Embryonic facial prominence (tissue), 1 donor: ENCODE measurements at regions not wholly inside any gene's neighbourhood (a gene's known extent, or its start where the extent isn't known, plus 50 kb on each side); places are given as distances from the start of the nearest gene placed in this dataset.

ENCODE experiments used
- DNase-seq: peaks from one replicate; pipeline ENCODE4 v3.0.0-alpha.2; 2016; ENCODE audit errors: extremely low spot score

DNA sequence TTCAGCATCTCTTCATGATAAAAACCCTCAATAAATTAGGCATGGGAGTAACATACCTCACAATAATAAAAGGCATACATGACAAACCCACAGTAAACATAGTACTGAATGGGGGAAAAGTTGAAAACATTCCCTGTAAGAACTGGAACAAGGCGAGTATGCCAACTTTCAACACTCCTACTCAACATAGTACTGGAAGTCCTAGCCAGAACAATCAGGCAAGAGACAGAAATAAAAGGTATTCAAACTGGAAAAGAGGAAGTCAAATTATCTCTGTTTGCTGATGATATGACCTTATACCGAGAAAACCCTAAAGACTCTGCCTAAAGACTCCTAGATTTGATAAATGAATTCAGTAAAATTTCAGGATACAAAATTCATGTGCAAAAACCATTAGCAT is 167.6 kb downstream of the TMEM38B start:
- DNase-seq: no peak

DNA sequence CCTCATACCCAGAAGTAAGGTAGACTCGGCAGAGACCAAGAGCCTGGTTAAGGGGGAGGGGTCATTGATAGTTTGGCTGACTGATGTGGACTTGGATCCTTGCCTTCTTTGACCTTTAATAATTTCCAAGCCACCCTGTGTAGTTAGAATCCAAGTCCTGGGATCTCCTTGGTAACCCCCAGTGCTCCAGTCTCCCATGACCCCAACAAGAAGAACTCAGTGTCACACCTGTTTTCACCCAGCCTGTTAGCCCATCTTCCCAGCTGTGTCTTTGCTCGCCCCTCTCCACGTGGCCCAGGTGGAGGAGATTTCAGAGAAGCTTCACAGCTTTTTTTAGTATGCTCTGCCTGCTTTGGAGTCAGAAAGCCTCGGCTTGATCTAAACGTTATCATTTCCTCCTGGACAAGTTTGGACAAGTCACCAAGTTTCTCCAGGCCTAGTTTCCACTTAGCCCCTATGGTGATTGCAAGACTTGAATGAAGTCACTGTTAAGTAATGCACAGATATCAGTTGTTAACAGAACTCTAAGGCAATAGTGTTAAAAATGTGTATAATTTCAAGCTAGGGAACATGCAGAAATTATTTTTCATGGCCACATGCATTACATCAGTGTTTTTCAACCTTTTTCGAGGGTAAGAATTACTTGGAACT is 170.0 kb downstream of the TMEM38B start:
- DNase-seq: no peak

DNA sequence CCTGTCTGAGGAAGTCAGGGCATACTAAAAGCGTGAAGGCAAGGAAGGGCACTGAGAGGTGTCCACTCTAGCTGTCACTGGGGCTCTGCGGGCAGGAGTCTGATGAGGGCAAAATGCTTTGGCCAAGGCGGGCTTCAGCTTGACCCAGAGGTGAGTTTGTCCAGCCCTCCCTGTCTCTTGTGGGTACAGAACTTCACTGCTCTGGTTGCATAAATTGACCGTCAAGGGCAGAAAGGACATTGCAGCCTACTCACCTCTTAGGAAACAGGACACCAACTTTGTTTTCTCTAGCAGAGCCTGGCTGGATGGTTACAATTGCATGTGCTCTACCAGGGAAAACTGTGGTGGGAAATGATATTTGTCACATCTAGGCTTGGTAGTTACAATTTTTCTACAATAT is 170.9 kb downstream of the TMEM38B start:
- no peak for DNase-seq

DNA sequence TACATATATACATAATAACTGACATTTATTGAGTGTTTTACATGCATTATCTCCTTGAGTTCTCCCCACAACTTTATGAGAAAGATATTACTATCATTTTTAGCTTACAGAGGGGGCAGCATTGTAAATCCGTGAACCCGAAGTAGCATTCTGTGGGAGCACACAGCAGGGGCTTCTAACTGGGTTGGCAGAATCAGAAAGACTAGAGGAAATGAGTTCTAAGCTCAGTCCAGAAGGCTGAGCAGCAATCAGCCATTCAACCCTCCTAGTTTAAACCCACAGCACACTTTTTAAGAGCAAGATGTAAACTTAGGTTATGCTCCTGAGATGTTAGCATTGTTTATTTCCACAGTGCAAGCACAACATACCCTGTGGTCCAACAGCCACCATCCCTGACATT is 177.2 kb downstream of the TMEM38B start:
- no peak for DNase-seq

DNA sequence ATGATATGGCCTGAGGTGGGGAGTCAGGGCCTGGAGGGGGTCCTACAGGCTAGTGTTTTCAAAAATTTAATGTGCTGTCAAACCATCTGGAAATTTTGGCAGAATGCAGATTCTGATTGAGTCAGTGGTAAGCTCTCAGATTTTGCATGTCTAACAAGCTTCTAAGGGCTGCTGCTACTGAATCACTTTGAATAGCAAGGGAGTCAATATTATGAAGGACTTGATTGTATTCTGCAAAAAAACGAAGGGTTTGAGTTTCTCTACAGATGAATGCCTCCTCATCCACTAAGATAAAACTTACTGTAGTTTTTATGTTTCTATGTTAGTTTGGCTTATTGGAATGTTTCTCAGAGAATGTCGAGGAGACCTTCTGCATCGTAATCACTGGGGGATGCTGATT is 179.5 kb downstream of the TMEM38B start:
- no peak for DNase-seq

DNA sequence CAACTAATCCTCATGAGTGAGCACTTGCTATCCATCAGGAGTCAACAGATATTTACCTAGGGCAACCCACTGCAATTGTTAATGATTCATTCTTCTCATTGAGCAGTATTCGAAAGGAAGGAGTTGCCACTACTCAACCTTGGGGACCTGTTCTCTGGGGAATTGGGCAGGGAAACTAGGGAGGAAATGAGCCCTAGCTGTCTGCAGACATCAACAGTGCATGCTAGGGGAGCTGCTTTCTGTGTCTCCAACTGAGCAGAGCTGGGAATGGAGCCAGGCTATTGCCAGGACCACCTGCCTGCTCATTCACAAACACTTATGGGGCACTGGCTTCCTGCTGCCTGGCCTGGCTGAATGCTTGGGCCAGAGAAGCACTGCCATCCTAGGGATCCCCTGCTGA is 183.4 kb downstream of the TMEM38B start:
- no peak for DNase-seq

DNA sequence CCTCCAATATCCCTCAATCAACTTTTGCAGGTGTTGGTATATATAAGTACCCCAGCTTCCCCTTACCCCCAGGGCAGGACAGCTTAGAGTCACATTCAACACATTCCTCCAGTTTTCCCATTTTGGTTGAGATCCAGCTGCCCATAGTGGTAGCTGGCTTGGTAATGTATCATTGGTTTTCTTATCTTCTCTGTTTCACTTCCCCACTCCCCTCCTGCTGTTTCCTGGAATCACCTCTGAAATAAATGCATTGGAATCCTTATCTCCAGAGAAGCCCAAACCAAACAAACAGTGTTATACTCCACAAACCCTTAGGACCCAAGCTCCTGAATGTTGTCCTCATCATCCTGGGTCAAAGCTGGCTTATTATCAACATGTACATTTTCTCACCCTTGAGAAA is 184.8 kb downstream of the TMEM38B start:
- no peak for DNase-seq

DNA sequence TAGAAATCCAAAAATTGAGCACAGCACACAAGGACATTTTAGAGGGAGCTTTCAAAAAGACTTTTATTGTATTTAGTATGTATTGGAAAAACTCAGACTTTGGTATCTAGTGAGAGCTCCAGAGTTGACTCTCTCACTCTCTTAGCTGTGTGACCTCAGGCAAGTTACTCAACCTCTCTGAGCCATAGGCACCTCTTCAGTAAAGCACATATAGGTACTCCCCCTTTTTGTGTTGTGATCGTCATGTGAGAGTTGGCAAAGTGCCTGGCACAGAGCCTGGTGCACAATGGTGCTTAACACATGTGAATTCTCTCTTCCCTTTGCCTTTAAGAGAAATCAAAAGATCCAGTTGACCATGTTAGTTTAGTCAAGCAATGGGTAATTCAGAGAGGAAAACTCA is 186.2 kb downstream of the TMEM38B start:
- no peak for DNase-seq

DNA sequence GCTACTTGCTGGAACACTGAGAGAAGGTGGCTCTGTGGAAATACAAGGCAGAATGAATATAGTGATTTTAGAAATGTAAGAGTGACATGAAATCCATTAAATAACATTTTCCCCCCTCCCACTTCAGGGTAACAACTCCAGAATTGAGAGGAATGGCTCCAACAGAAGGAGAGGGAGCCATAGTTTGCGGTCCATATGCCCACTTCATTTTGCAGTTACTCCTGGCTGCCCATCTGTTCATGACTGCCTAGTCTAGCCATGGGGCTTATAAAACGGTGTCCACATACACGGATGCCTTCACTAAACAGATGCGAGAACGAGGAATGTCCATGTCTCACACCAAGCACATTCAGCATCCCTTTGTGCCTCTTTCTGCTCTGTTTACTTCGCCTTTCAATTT is 186.7 kb downstream of the TMEM38B start:
- DNase-seq: no peak

DNA sequence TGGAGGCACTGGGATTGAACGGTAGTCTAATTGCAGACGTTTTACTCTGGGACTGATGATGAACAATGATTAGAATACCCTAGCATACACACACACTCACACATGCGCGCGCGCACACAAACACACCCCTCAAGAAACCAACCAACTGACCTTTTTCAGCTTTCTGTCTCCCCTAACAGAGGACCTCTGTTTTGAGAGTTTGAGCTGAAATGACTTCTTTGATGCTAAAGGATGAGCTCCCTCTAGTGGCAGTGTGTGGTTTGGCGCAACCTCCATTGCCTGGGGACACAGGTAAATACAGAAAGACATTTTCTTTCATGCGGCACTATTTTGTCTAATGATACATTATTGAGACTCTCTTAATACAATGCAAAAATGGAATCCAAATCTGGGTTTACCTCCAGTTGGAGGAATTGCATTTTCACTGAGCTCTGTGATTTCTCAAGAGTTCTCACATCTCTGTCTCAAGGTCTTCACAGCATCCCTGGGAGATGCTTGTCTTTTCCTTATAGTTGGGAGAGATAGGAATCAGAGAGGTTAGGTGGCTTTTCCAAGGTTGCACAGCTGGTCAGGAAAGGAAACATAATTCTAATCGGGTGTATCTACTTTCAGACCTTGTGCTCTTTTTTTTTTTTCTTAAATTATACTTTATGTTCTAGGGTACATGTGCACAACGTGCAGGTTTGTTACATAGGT is 187.5 kb downstream of the TMEM38B start:
- DNase-seq: no peak

DNA sequence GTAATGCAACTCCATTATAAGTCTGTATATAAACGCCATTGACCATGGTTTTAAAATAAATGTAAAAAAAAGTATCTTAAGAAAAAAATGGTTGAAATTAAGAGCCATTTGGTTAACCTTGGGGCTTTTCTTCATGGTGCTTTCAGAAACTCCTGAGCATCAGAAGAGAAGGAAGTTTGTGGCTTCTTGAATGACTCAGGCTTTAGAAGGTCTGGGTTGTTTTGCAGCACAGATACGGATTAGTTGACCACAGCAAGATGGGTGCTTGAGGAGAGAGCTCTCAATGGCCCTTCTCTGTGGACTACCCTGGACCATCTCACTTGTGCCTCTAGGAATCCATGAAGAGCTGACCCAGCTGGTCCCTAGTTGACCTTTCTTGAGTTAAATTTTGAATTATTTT is 189.5 kb downstream of the TMEM38B start:
- DNase-seq: no peak

DNA sequence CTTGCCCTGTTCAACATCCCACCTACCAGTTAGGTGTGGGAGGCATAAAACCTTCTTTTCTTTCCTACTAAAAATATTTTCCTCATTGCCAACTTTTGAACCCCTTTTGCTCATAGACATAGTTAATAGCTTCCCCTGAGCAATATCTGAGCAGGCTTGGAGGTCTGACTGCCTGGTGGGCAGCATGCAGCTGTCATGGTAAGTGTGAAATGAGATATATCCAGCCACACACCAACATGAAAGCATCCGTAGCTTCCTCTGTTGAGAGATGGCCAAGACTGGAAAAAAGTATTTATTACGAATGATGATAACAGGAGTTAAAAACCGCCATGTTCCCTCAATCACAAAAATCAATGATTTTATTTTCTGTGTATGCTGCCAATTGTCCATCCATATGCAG is 190.1 kb downstream of the TMEM38B start:
- no peak for DNase-seq

DNA sequence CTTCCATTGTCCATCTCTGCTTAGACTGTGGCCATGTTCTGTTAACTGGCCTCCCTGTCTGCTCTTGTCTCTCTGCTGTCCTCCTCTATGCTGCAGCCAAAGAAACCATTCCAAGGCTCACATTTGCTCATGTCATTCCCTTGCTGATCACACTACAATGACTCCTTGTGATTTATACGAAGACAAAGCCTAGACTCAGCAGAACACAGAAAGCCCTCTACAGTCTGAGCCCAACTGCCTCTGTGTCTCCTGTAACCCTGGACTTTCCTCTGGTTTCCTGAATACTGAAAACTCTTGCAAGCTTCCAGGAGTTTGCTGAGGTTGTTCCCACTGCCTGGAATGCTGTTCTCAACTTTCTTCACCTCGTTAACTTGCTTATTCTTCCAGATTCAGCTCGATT is 191.8 kb downstream of the TMEM38B start:
- no peak for DNase-seq

DNA sequence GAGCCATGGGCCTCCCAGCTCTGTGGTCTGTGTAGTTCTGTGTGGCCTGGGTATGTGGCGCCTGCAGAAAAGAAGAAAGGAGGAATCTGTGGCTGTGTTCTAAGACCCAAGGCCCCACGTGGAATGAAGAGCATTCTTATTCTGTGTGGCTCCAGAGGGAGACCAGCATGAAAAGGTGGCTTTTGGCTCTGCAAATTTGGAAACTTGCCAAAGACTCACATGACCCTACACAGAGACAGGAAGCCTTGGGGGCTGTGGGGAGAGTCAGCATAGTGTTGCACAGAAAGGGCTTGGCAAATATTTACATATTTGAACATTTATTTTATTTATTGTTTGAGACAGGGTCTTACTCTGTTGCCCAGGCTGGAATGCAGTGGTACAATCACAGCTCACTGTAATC is 193.3 kb downstream of the TMEM38B start:
- DNase-seq: no peak

DNA sequence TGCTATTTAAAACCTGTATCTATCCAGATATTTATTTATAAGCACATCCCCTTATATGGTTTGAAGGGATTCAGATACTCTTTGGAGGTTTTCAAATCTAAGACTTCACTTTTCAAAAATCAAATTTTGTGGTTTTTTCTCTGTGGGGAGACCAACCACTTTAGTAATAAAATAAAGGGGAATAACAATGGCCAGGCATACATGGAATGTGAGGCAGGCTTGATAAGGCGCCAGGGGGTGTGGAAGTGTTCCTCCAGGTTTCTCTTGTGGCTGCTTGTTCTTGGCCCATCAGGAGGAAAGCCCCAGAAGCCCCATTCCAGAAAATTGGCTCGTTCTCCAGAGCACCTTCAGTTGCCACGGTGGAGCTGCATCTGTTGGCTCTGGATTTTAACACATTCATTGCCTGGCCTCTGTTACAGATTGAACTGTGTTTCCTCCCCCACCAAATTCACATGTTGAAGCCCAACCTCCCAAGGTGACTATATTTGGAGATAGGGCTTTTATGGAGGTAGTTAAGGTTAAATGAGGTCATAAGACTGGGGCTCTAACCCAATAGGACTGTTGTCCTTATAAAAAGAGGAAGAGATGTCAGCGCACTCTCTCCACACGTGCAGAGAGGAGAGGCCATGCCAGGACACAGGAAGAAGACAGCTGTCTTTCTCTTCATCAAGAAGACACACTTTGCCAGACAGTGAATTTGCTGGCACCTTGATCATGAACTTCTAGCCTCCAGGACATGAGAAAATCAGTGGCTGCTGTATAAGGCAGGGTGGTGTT is 195.9 kb downstream of the TMEM38B start:
- no peak for DNase-seq

DNA sequence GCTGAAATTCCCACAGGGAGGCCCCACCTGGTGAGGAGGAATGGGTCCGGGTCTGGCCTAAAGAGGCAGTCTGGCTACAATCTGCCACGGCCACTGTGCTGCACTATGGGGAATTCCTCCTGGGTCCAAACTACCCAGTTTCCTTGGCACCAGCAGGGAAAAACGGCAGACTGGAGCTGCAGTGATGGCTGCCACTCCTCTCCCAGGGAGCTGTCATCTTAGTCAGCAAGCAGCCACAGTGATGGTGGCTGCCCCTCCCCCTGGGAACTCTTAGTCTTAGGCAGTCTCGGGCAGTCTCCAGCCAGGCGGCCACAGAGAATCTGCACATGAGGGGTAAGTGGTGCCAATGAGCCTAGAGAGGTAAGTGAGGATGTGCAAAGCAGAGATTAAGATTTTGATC is 205.8 kb downstream of the TMEM38B start:
- DNase-seq: no peak

DNA sequence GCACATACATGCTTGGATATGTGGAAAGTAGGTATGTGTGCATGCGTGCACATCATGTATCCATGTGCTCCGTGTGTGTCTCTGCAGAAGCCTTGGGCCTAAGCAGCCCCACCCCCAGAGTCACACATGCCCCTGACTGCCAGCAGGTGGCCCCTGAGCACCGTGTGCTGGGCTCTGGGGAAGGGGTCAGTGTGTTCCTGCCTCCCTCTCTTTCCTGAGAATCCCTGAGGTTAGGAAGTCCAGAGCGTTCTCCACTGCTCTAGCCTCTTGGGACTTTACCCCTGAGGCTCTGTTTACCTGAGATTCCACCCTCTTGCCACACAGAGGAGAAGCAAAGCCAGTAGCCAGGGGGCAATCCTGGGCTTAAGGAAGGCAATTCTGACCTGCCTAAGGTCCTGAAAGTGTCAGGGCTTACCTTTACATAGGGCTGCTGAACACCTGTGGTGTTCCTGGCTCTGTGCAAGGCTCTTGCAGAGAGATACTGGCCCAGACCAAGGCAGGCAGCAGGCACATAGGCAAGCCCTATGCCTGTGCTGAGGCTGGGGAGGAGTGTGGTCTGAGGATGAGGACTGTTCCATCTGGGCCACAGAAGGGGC is 207.3 kb downstream of the TMEM38B start:
- no peak for DNase-seq

DNA sequence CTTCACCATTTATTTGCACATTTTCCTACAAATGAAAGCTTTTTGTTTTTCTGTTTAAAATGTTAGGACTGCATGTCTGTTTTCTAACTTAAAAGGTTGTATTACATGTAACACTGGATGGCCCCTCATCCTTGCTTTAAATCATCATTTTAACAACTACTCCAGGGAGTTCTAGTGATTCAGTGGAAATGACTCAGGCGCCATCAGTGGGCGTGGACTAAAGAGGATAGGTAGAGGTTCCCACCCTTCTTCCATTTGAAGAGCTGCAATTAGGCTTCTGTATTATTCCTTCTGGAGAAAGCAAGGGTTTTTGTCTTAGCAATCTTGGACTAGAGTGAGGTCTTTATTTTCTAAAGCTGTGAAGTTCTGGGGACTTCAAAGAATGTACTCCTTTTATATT is 213.7 kb downstream of the TMEM38B start:
- no peak for DNase-seq

DNA sequence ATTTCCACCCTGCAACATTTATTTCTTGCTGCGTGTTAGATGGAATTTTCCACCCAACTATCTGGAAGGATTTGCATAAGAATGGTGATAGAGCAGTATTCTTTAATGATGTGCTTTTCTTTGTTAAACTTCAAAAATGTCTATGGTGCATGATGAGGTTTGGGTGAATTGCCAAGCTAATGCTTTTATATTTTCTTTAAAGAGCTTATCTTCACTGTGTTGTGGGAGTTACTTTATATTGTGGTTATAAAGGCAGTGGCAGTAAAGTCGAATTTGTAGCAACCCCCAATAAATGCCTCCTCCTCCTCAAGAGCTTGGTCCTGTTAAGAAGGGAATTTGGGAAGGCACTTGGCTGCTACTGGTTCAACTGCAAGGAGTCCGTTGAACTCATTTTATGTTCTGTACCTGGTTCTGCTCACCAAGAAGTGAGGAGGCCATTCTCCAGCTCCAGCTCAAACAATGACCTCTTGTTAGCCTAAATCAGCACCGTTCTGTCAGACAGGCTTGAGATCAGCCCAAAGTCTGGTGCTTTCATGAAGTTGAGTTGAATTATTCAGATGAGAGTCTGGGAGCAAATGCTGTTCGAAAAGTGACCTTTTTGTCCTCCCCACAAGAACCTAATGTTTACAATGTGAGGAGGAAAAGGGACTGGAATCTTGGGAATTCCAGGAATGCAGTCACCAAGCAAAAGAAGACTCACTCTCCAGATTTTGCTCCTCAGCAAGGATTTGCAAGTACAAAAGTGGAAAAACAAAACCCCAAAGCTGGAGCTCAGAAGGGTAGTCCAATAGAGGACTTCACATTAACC is 217.0 kb downstream of the TMEM38B start:
- DNase-seq: no peak

DNA sequence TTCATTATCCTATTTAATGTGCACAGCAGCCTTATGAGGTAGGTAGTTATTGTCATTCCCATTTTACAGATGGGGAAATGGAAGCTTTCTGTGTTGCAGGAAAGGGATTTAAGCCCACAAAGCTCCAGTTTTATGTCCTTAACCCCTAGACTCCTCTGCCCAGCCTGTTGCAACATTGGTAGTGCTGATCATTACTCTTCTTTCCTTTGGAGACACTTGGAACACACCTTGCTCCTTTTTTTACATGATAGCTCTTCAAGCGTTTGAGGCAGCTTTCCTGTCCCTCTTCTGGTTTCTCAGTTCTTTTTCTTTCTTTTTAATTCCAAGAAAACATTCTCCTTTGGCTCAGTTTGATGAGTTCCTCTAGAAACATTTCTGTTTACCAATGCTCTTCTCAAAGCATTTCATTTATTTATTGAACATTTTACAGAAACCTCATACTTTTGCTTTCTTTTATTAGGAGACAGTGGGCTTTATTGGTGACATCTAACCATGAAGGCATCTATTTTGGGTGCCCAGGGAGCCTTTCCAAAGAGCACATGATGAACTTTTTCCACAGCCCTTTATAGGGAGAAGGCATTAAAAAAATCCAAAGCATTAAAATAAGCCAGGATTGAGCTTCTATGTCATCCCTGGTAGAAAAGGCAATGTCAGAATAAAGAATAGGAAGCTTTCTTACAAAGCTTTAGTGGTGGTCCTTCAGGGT is 218.0 kb downstream of the TMEM38B start:
- no peak for DNase-seq

DNA sequence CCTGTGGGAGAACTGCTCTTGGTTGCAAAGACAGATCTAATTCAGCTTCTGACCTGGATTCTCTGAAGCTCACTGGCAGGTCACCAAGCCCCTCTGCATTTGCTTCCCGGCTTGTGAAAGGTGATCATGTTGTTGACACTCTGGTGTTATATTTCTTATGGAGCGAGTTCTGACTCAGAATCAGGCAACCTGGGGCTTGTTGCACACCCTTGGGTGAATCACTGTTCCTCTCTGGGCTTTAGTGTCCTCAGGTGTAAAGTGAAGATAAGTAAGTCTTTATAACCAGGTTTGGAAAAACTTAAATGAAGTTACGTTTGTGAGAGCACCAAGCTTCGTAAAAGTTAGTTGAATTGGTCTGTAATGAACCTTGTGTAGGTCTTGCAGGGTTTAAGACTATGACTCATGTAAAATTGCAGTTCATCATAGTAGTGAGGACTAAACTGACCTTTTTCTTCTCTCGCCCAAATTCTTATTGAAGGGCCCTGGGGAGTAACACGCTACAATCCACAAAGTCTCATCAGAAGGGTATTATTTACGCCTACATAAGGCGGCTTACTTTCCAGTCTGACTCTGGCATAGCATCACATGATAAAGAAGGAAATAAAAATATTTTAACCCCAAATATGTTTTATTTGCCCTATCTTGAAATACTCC is 218.6 kb downstream of the TMEM38B start:
- no peak for DNase-seq
